Gastrocnemius medialis (tissue), 4 donors: ENCODE measurements at regions not wholly inside any gene's neighbourhood (a gene's known extent, or its start where the extent isn't known, plus 50 kb on each side); places are given as distances from the start of the nearest gene placed in this dataset.

Experiments
- ATAC-seq, 2 donors: fragments of 150-250 bp; one replicate each; pipeline ENCODE4 v1.9.1; 2016
- DNase-seq, 2 donors: peaks; one replicate each; pipeline ENCODE4 v3.0.0-alpha.2; 2019
- H3K27ac ChIP-seq, 4 donors: fragments of 200-600 bp; sonication (generic); 1 replicate in 1 of 4; 2 replicates in 3 of 4; pipeline ENCODE4 v1.5.1; 2016 to 2018; ENCODE audit warnings: mild to moderate bottlenecking in 2 of 4, moderate library complexity in 1 of 4
- H3K27me3 ChIP-seq, 3 donors: fragments of 200-600 bp; sonication (generic) in 2 of 3; 1 replicate in 1 of 3; 2 replicates in 2 of 3; pipeline versions ENCODE4 v1.5.1 to v1.6.0; 2016 to 2019; ENCODE audit warnings: mild to moderate bottlenecking in 1 of 3, moderate library complexity in 1 of 3
- H3K36me3 ChIP-seq, 2 donors: fragments of 200-600 bp; sonication (generic) in 1 of 2; one replicate each; pipeline ENCODE4 v1.5.1; 2017 to 2018
- H3K4me1 ChIP-seq, 2 donors: fragments of 200-600 bp; sonication (generic) in 1 of 2; one replicate each; pipeline ENCODE4 v1.5.1; 2016 to 2017; ENCODE audit warnings: mild to moderate bottlenecking in 2 of 2
- H3K4me3 ChIP-seq, 4 donors: fragments of 200-600 bp; sonication (generic) in 3 of 4; 1 replicate in 1 of 4; 2 replicates in 3 of 4; pipeline ENCODE4 v1.5.1; 2016 to 2019; ENCODE audit warnings: mild to moderate bottlenecking in 2 of 4
- H3K9me3 ChIP-seq, 3 donors: fragments of 200-600 bp; sonication (generic) in 2 of 3; 1 replicate in 1 of 3; 2 replicates in 2 of 3; pipeline ENCODE4 v1.5.1; 2016 to 2019
- POLR2A ChIP-seq, 2 donors: fragments of 450-650 bp; IDR thresholded peaks; one replicate each; pipeline ENCODE4 v1.6.1; 2017; ENCODE audit warnings: antibody characterized with exemption in 2 of 2, mild to moderate bottlenecking in 2 of 2, moderate library complexity in 2 of 2
- in situ Hi-C, 4 donors: fragments of 200-750 bp; cut with MboI; loops; one replicate each; pipeline versions ENCODE4 v1.15.0 to v1.8.0; 2017; ENCODE audit warnings: low sequenced_read_pairs in 4 of 4
- intact Hi-C: fragments of 100-400 bp; cut with DNase I; formaldehyde crosslinking; loops from one replicate; pipeline ENCODE4 v1.15.1; 2023; ENCODE audit warnings: low total_unique reads
- TF ChIP-seq, protein P1 (sequence below), 5 experiments: fragments of 450-650 bp in 3 of 5; fragments of 200-600 bp in 2 of 5; sonication (generic) in 2 of 5; IDR thresholded peaks in 4 of 5; conservative IDR thresholded peaks in 1 of 5; 1 replicate in 4 of 5; 2 replicates in 1 of 5; pipeline ENCODE4 v1.5.1; 2016 to 2019; ENCODE audit warnings: antibody characterized with exemption in 5 of 5, mild to moderate bottlenecking in 3 of 5, moderate library complexity in 3 of 5

GRCh38 chr6:19446570-19446969 lies 390.6 kb upstream of the ID4 start:
- H3K36me3 ChIP-seq, result no peaks in the 10 kb centered on the region
- H3K9me3 ChIP-seq, result no peaks in the 10 kb centered on the region
- ATAC-seq (no peak), DNase-seq (no peak)
- H3K4me3 ChIP-seq, result no peak overlapping the region
- no peak overlapping the region for H3K27ac ChIP-seq
- TF ChIP-seq POLR2A (IDR thresholded peaks at IDR 0.05), result no peak
- TF ChIP-seq, protein P1, sequence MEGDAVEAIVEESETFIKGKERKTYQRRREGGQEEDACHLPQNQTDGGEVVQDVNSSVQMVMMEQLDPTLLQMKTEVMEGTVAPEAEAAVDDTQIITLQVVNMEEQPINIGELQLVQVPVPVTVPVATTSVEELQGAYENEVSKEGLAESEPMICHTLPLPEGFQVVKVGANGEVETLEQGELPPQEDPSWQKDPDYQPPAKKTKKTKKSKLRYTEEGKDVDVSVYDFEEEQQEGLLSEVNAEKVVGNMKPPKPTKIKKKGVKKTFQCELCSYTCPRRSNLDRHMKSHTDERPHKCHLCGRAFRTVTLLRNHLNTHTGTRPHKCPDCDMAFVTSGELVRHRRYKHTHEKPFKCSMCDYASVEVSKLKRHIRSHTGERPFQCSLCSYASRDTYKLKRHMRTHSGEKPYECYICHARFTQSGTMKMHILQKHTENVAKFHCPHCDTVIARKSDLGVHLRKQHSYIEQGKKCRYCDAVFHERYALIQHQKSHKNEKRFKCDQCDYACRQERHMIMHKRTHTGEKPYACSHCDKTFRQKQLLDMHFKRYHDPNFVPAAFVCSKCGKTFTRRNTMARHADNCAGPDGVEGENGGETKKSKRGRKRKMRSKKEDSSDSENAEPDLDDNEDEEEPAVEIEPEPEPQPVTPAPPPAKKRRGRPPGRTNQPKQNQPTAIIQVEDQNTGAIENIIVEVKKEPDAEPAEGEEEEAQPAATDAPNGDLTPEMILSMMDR (IDR thresholded peaks at IDR 0.05 in 4 of 5, conservative IDR thresholded peaks at IDR 0.05 in 1 of 5), result no peak
- intact Hi-C loops, result no loop called here
- no peaks in the 10 kb centered on the region for H3K27me3 ChIP-seq
- no peaks in the 10 kb centered on the region for H3K4me1 ChIP-seq
- in situ Hi-C loops, result no loop called here

GRCh38 chr6:19450651-19451050 lies 386.5 kb upstream of the ID4 start:
- in situ Hi-C loops, result no loop called here

GRCh38 chr6:19452495-19452894 lies 384.7 kb upstream of the ID4 start:
- Histone ChIP-seq H3K36me3 (no peaks in the 10 kb centered on the region), H3K4me1 (no peaks in the 10 kb centered on the region), H3K9me3 (no peaks in the 10 kb centered on the region), H3K4me3 (no peak overlapping the region), H3K27ac (no peak overlapping the region), H3K27me3 (no peaks in the 10 kb centered on the region)
- intact Hi-C loops, result no loop called here
- ATAC-seq, result no peak
- TF ChIP-seq, protein P1 (IDR thresholded peaks at IDR 0.05 in 4 of 5, conservative IDR thresholded peaks at IDR 0.05 in 1 of 5), result no peak
- no peak for TF ChIP-seq POLR2A (IDR thresholded peaks at IDR 0.05)
- no peak for DNase-seq
- in situ Hi-C loops, result no loop called here

More at GRCh38 chr6:19450651-19451050, 386.5 kb upstream of the ID4 start:
- intact Hi-C loops, result no loop called here
- H3K36me3 ChIP-seq, result no peaks in the 10 kb centered on the region
- H3K27ac ChIP-seq, result no peak overlapping the region
- H3K27me3 ChIP-seq, result no peaks in the 10 kb centered on the region
- H3K4me3 ChIP-seq, result no peak overlapping the region
- no peaks in the 10 kb centered on the region for H3K9me3 ChIP-seq
- TF ChIP-seq, protein P1 (IDR thresholded peaks at IDR 0.05 in 4 of 5, conservative IDR thresholded peaks at IDR 0.05 in 1 of 5), result no peak
- no peak for TF ChIP-seq POLR2A (IDR thresholded peaks at IDR 0.05)
- ATAC-seq, result no peak
- no peaks in the 10 kb centered on the region for H3K4me1 ChIP-seq
- DNase-seq, result no peak

- in situ Hi-C loops, result no loop called here
- H3K9me3 ChIP-seq, result no peaks in the 10 kb centered on the region
- no peak overlapping the region for H3K27ac ChIP-seq
- ATAC-seq (no peak), DNase-seq (no peak)
- H3K27me3 ChIP-seq, result no peaks in the 10 kb centered on the region
- H3K4me1 ChIP-seq, result no peaks in the 10 kb centered on the region
- intact Hi-C loops, result no loop called here
- TF ChIP-seq, protein P1 (IDR thresholded peaks at IDR 0.05 in 4 of 5, conservative IDR thresholded peaks at IDR 0.05 in 1 of 5), result no peak
- TF ChIP-seq POLR2A (IDR thresholded peaks at IDR 0.05), result no peak
- no peaks in the 10 kb centered on the region for H3K36me3 ChIP-seq
- no peak overlapping the region for H3K4me3 ChIP-seq
Observed at GRCh38 chr6:19454001-19454720, 383.0 kb upstream of the ID4 start.
